ENCODE measurements at regions not wholly inside any gene's neighbourhood (a gene's known extent, or its start where the extent isn't known, plus 50 kb on each side); places are given as distances from the start of the nearest gene placed in this dataset.
"Not testable (repeated sequence)": the region's sequence is repeated elsewhere in the genome, so short reads cannot be mapped to it uniquely, and the experiment has no call there.

DNA sequence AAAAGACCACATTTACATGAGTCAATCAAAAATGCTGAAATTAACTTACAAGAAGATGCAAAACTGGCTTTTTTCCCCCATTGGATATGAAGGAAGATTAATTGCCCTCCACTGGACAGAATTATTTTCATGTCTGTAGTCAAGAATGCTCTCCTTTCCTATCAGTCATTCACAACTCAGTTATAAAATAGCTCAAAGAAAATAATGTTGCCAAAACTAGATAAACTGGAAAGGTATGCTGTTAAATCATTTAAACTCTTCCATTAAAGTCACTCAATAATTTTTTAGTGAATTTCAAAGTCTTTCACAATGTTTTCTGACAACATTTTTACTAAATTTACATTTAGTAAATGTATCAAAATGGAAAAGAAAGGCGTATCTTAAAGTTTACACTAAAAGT, 384.5 kb downstream of the HGF start:
- Mint-ChIP-seq H3K27me3 (no peaks in the 10 kb centered on the region), H3K27ac (no peak overlapping the region), H3K36me3 (ENCODE audit: low read depth) (no peaks in the 10 kb centered on the region), H3K4me3 (no peak overlapping the region), H3K4me1 (ENCODE audit: low read depth) (no peaks in the 10 kb centered on the region), H3K9me3 (peaks cover 3% of the 10 kb centered on the region)
- POLR2A ChIA-PET: no interaction called here
- no peak overlapping the region for H3K27ac ChIP-seq (ENCODE audit: low read depth in 1 of 2, low read length in 2 of 2)
- H3K36me3 ChIP-seq (ENCODE audit: insufficient read depth, low read length): no peaks in the 10 kb centered on the region
- ATAC-seq (ENCODE audit: poor library complexity) (no peak), DNase-seq (no peak)
- CTCF ChIA-PET: no interaction called here
- no peaks in the 10 kb centered on the region for H3K27me3 ChIP-seq (ENCODE audit: control insufficient read depth in 1 of 2, insufficient read depth in 2 of 2, low read length in 2 of 2)
- H3K9me3 ChIP-seq (ENCODE audit: control insufficient read depth in 1 of 2, insufficient read depth in 1 of 2, low read length in 2 of 2): peaks cover 0 to 12% of the 10 kb centered on the region in 2 experiments
- no peaks in the 10 kb centered on the region for H3K4me1 ChIP-seq (ENCODE audit: insufficient read depth, low read length)
- intact Hi-C loops (cut with DNase I, micrococcal nuclease): no loop called here
- H3K4me3 ChIP-seq (ENCODE audit: low read length): no peak overlapping the region
- TF ChIP-seq, protein P1, sequence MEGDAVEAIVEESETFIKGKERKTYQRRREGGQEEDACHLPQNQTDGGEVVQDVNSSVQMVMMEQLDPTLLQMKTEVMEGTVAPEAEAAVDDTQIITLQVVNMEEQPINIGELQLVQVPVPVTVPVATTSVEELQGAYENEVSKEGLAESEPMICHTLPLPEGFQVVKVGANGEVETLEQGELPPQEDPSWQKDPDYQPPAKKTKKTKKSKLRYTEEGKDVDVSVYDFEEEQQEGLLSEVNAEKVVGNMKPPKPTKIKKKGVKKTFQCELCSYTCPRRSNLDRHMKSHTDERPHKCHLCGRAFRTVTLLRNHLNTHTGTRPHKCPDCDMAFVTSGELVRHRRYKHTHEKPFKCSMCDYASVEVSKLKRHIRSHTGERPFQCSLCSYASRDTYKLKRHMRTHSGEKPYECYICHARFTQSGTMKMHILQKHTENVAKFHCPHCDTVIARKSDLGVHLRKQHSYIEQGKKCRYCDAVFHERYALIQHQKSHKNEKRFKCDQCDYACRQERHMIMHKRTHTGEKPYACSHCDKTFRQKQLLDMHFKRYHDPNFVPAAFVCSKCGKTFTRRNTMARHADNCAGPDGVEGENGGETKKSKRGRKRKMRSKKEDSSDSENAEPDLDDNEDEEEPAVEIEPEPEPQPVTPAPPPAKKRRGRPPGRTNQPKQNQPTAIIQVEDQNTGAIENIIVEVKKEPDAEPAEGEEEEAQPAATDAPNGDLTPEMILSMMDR (IDR thresholded peaks at IDR 0.05): no peak

DNA sequence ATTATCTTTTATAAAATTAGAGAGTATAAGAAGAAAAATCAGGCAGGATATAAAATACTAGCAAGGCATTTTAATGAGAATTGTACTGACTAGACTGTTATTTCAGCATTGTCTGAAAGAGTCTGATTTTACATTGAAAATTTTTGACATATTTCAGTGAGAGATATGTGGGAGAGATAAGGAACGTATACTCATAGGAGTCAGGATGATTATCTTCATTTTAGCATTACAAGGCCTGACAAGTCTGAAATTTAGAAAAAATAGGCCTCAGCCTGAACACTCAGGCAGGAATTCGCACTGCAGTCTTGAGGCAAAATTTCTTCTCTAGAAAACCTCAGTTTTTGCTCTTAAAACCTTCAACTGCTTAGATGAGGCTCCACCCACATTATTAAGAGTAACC, 386.0 kb downstream of the HGF start:
- ATAC-seq (ENCODE audit: poor library complexity) (no peak), DNase-seq (no peak)
- H3K27ac ChIP-seq (ENCODE audit: low read depth in 1 of 2, low read length in 2 of 2): no peak overlapping the region
- ChIA-PET POLR2A (no interaction called here), CTCF (no interaction called here)
- Mint-ChIP-seq H3K9me3 (peaks cover 3% of the 10 kb centered on the region), H3K4me3 (no peak overlapping the region), H3K4me1 (ENCODE audit: low read depth) (no peaks in the 10 kb centered on the region), H3K27ac (no peak overlapping the region), H3K36me3 (ENCODE audit: low read depth) (no peaks in the 10 kb centered on the region), H3K27me3 (no peaks in the 10 kb centered on the region)
- H3K4me1 ChIP-seq (ENCODE audit: insufficient read depth, low read length): no peaks in the 10 kb centered on the region
- TF ChIP-seq, protein P1 (IDR thresholded peaks at IDR 0.05): no peak
- H3K36me3 ChIP-seq (ENCODE audit: insufficient read depth, low read length): no peaks in the 10 kb centered on the region
- intact Hi-C loops (cut with DNase I, micrococcal nuclease): no loop called here
- H3K27me3 ChIP-seq (ENCODE audit: control insufficient read depth in 1 of 2, insufficient read depth in 2 of 2, low read length in 2 of 2): no peaks in the 10 kb centered on the region
- H3K4me3 ChIP-seq (ENCODE audit: low read length): no peak overlapping the region
- peaks cover 0 to 12% of the 10 kb centered on the region in 2 experiments for H3K9me3 ChIP-seq (ENCODE audit: control insufficient read depth in 1 of 2, insufficient read depth in 1 of 2, low read length in 2 of 2)

DNA sequence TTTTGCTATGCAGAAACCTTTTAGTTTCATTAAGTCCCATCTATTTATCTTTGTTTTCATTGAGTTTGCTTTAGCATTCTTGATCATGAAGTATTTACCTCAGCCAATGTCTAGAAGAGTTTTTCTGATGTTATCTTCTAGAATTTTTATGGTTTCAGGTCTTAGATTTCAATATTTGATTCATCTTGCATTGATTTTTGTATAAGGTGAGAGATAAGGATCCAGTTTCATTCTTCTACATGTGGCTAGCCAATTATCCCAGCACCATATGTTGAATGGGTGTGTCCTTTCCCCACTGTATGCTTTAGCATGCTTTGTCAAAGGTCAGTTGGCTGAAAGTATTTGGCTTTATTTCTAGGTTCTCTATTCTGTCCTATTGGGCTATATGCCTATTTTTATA, 395.2 kb downstream of the HGF start:
- H3K4me3 Mint-ChIP-seq; H3K27me3 ChIP-seq (ENCODE audit: control insufficient read depth in 1 of 2, insufficient read depth in 2 of 2, low read length in 2 of 2); POLR2A ChIA-PET; H3K9me3 ChIP-seq (ENCODE audit: control insufficient read depth in 1 of 2, insufficient read depth in 1 of 2, low read length in 2 of 2); H3K9me3 Mint-ChIP-seq; H3K27ac Mint-ChIP-seq; H3K27me3 Mint-ChIP-seq; ATAC-seq (ENCODE audit: poor library complexity); intact Hi-C loops (cut with DNase I, micrococcal nuclease); H3K4me3 ChIP-seq (ENCODE audit: low read length); H3K4me1 ChIP-seq (ENCODE audit: insufficient read depth, low read length); H3K4me1 Mint-ChIP-seq (ENCODE audit: low read depth); H3K36me3 Mint-ChIP-seq (ENCODE audit: low read depth); H3K36me3 ChIP-seq (ENCODE audit: insufficient read depth, low read length); H3K27ac ChIP-seq (ENCODE audit: low read depth in 1 of 2, low read length in 2 of 2); DNase-seq; CTCF ChIA-PET: not testable (repeated sequence)

DNA sequence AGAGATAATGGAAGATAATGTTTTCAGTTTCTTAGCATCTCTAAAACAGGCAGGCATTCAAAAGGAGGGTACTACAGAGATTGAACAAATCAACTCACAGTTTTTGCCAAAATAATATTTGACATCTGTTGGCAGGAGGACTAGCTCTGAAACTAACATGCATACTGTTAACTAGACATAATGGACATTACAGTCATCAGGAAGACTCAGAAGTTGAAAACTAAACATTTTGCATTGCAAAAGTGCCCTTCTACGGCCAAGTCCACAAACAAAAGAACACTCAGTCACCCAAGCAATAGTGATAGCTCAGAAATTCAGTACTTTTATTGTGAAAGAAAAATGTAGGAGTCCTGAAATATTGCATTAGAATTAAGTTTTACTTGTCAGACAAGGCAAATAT, 399.0 kb downstream of the HGF start:
- no peaks in the 10 kb centered on the region for H3K36me3 Mint-ChIP-seq (ENCODE audit: low read depth)
- H3K4me3 Mint-ChIP-seq: no peak overlapping the region
- Histone ChIP-seq H3K4me3 (ENCODE audit: low read length) (no peak overlapping the region), H3K27me3 (ENCODE audit: control insufficient read depth in 1 of 2, insufficient read depth in 2 of 2, low read length in 2 of 2) (no peaks in the 10 kb centered on the region), H3K36me3 (ENCODE audit: insufficient read depth, low read length) (no peaks in the 10 kb centered on the region), H3K9me3 (ENCODE audit: control insufficient read depth in 1 of 2, insufficient read depth in 1 of 2, low read length in 2 of 2) (peaks cover 0 to 7% of the 10 kb centered on the region in 2 experiments), H3K4me1 (ENCODE audit: insufficient read depth, low read length) (no peaks in the 10 kb centered on the region), H3K27ac (ENCODE audit: low read depth in 1 of 2, low read length in 2 of 2) (no peak overlapping the region)
- CTCF ChIA-PET: no interaction called here
- POLR2A ChIA-PET: no interaction called here
- no peak overlapping the region for H3K27ac Mint-ChIP-seq
- no peaks in the 10 kb centered on the region for H3K27me3 Mint-ChIP-seq
- intact Hi-C loops (cut with DNase I, micrococcal nuclease): no loop called here
- TF ChIP-seq, protein P1 (IDR thresholded peaks at IDR 0.05): no peak
- ATAC-seq (ENCODE audit: poor library complexity) (no peak), DNase-seq (no peak)
- no peaks in the 10 kb centered on the region for H3K9me3 Mint-ChIP-seq
- H3K4me1 Mint-ChIP-seq (ENCODE audit: low read depth): no peaks in the 10 kb centered on the region
